Fibroblast of skin of scalp (primary cell): ENCODE measurements at regions not wholly inside any gene's neighbourhood (a gene's known extent, or its start where the extent isn't known, plus 50 kb on each side); places are given as distances from the start of the nearest gene placed in this dataset.
"Not testable (repeated sequence)": the region's sequence is repeated elsewhere in the genome, so short reads cannot be mapped to it uniquely, and the experiment has no call there.

Experiments used
- DNase-seq: peaks from one replicate; pipeline ENCODE4 v3.0.0-alpha.2; 2013

DNA sequence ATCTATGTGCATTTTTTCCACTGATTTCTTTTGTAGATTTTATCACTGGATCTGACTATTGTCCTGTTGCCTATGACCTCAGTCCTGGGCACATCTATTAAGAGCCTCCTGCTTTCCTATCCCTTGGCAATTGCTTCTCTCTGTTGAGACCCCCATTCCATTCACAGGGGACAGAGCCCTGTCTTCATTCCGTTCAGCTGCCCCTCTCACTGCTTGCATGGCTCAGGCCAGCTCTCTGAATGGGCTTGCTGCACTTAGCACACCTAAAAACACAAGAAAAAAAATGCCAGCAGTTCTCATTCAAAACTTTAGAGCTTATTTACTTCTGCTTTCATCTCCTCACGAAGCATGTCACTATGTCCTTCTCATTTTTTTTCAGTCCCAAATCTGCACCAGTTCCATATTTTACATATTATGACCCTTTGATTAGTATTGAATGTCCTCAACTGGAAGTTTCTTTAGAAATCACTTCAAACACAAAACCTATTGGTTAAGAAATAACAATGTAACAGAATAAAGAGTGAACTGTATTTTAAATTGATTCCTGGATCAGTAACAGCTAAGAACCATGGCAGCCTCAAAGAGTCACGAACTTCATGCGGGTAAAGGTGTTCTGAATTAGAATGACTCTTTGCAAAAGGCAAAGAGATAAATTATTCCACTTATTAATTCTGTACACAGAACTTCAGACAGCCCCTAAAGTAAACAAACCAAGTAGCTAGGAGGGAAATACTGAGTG, 616.5 kb downstream of the C6orf118 start:
- no peak for DNase-seq

DNA sequence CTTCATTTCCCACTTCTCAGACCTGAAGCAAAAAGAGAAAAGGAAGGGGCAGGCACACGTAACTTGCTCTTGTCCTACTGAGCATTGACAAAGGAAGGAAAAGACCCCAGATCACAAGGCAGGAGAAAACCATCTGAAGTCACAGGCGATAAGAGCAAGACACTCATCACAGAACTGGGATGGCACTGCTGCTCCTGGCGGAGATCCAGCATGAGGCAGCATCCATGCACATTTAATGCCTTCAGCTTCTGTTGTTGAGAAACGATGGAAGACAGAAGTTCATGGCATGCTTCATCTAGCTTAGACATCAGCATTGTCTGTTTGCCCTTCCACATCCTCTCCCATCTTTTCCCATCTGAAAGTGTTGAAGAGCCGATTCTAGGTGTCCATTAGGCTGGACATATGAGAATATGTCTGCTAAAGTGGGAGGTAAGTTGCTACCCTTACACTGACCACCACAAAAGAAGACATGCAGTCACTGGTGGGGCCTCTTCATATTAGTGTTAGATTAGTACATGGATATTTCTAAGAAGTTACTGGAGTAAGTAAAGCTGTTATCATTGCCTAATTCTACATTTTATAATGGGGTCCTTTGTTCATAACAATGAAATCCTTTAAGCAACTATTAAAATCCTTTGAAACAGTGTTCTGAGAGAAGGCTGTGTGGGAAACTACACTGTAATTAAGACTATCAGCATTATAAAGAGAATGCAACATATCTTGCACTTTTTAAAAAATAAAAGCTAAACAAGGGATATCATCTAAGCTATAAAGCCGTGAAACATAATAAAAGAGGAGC, 618.5 kb downstream of the C6orf118 start:
- DNase-seq = no peak

DNA sequence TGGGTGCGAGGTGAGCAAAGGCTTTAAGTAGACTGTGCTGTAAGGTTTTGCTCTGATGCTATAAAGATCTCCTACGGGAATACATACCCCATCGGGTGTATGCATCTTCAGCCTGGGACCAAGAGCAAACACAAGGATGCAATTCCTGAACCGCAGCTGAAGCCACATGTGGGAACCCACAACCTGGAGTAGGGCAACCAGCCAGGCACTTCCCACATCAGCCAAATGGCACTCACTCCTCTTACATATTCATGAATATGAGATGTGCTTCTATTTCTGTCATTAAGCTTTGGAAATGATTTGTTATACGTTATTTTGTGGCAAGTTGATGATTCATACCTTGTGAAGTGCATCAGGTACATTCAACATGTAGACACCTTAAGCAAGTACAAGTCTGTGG, 619.2 kb downstream of the C6orf118 start:
- DNase-seq = no peak

DNA sequence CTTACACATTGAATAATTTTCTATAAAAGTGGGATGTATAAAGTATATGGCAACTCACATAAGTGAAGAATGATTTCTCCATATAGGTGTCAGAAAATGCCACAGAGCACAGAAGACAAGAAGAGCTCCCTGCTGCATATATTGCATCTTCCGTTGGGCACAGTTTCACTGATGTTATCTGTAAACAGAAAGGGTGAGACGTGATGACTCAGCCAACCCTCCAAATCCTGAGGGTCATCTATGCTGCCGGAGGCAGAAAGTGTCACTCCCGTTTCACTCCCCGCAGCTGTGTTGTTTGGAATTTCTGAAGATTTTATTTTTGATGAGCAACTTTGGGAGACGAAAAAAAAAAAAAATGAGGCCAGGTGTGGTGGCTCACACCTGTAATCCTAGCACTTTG, 644.1 kb downstream of the C6orf118 start:
- no peak for DNase-seq

DNA sequence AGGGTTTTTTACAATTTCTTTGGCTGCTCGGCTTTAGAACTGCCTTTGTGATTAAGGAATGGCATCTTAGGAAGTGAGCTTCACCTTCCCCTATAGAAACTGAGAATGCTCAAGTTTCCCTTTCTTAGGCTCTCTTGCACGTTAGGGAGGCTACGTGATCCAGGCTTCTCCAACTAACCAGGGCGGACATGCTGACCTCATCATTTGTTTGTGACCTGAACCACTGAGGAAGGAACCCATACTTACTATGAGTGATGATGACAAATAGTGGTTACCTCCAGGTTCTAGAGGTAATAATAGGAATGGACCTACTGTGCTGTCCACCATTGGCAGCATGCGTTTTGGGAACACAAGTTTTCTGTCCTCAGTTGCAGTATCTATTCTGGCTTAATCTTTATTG, 645.8 kb downstream of the C6orf118 start:
- no peak for DNase-seq

DNA sequence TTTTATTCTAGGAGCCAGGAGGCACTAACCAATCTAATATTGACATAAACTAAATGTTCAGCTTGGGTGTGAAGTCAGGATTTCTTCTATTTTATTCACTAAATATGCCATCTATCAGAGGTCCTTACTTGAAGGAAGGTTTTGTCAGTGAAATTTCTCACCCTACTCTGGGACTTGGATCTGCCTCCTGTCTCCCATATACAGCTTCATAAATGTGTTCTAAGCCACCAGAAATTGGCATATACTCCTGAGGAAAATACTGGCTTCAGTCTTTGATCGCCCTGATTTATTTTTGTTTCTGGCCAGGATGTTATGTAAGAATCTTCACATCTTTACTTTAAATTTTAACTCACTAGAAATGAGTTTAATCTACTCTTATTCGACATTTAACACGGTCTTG, 647.7 kb downstream of the C6orf118 start:
- DNase-seq = no peak

DNA sequence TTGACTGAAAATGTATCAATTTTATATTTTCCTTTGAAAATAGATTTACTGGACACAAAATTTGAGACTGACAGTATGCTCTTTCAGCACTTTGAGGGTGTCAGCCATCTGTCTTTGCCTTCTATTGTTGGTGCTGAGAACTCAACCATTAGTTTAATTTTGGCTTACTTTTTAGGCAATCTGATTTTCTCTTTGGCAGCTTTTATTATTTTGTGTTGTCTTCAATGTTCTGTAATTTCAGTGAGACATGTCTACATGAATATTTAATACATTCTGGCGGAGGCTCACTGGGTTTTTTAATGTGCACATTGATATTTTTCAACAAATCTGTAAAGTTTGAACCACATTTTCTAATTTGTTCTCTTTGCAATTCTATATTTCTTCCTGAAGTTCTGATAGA, 648.6 kb downstream of the C6orf118 start:
- DNase-seq = no peak

DNA sequence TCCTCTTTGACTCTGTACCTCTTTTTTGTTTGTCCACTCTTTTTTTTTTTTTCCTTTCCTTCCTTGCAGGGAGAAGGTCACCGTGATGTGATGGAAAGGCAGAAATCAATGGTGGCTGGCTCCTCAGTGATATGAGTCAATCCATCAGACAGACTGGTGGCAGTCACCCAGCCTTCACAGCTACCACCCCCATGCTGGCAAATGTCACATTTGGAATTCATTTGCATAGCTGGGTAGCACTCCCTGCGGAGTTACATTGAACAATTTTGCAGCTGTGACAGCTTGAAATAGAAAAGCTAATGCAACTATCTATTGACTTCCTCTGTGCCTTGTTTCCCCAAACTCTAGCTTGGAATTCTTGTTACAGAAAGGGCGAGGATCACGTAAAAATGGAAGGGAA, 668.4 kb downstream of the C6orf118 start:
- DNase-seq = no peak

DNA sequence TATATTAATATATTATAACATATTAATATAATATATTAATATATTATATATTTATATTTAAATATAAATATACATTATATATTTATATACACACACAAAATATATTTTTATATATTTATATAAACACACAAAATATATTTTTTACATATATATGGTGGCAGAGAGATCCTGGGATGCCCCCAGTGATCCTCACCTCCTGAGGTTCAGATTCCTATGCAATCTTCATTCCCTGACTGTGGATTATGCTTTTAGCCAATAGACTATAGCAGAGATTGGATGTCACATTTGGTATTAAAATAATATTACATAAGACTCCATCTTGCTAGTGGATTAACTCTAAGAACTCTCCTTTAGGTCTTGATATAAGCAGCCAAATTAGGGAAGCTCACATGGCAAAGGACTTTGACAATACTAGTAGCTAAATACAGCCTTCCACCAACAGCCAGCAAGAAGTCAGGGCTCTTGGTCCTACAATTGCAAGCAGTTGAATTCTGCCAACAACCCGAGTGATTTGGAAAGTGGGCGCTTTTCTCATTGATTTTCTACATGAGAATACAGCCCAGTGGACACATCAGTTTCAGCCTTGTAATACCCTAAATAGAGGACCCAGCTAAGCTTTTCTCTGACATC, 681.0 kb downstream of the C6orf118 start:
- no peak for DNase-seq

DNA sequence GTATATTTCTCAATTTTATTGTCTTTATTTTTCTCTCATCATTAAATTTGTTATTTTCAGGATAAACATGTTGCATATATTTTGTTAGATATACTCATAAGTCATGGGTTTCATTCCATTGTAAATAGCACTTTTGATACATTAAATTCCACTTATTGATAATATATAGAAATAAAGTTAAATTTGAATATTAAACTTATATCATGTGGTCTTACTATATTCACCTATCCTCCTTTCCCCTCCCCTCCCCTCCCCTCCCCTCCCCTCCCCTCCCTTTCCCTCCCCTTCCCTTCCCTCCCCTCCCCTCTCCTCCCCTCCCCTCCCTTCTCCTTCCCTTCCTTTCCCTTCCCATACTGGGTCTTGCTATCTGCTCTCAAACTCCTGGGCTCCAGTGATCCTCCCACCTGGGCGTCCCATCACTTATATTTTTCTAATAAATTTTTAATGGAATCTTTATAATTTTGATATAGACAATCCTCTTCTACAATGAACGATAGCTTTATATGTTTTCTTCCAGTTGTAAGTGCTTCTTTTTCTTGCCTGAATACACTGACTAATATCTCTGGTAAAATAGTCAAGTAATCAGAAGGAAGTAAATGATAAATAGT, 692.4 kb downstream of the C6orf118 start:
- no peak for DNase-seq

DNA sequence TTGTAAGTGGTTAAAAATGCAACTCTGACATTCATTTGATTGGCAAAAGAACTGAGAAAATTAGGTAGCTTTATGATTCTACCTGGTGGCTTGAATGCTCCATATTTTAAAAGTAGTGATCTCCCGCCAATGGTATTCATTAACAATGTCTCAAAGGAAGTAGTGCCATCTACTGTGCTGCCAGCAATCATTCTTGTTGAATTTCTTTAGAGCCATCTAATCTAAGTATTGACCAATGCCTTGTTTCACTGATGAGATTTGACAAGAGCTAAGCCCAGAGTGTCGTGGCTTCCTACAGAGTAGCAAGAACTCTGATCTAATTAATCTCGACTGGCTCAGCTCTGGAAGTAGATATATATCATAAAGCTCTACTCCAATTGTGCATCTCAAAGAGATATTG, 696.7 kb downstream of the C6orf118 start:
- DNase-seq = no peak

DNA sequence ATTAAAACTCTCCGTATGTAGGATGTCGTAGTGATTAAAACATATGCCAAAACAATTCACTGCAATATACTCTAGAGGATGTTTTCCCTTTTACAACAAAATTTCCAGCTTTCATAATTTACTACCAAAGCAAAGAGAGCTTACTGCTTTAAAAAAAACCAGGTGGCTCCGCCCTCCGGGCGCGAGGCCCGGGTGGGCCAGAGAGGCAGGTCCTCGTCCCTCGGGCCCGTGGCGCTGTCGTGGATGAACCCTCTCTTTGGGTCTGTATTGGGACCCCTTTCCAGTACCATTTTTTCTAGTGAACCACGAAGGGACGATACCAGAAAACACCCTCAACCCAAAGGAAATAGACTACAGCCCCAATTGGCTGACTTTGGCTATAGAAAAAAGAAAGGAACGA, 698.5 kb downstream of the C6orf118 start:
- DNase-seq = not testable (repeated sequence)

DNA sequence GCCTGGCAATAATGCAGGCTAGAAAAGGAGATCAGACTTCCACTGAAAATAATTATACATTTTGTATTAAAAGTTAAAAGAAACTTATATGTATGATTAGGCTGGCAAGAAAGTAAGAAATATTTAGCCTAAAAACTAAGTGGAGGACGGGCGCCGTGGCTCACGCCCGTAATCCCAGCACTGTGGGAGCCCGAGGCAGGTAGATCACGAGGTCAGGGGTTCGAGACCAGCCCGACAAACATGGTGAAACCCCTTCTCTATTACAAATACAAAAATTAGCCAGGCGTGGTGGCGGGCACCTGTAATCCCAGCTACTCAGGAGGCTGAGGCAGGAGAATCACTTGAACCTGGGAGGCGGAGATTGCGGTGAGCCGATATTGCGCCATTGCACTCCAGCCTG, 707.0 kb downstream of the C6orf118 start:
- not testable (repeated sequence) for DNase-seq

DNA sequence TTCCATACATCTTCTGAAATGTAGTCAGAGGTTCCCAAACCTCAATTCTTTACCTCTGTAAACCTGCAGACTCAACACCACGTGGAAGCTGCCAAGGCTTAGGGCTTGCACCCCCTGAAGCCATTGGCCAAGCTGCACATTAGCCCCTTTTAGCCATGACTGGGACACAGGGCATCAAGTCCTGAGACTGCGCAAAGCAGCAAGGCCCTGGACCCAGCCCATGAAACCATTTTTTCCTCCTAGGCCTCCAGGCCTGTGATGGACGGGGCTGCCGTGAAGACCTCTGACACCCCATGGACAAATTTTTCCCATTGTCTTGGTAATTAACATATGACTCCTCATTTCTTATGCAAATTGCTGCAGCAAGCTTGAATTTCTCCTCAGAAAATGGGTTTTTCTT, 727.8 kb downstream of the C6orf118 start:
- no peak for DNase-seq

DNA sequence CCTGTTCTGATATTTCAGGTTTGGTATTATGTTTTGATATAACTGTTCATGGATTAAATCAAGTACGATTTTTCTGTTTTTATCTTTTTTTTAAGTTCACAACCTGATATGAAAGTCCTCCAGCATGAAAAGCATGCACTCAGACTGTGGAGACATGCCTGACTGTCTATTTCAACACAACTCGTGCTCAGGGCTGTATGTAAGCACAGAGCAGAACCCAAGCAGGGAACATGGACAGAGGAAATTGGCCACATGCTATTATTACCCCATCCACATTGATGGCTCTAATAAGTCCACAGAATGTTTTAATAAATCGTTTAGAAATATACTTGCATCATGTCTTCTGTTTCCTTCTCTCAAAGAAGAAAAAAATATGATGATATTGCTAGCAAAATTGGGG, 730.4 kb downstream of the C6orf118 start:
- no peak for DNase-seq

DNA sequence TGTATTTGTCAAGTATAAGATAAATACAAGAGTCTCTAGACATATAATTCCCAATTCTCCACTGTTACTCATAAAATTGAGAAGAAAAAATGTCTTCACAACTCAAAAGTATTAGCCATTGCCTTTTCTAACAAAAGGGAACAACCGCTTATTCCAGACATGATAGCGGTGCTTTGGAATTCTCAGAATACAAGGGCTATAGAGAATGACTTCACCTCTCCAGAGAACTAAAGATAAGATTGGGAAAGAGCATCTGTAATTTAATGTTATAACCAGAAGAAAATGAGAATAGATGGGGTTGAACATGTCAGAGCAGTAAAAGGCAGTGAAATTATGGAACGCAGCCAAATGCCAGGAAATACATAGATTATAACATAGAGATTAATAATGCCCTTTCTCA, 730.8 kb downstream of the C6orf118 start:
- DNase-seq = no peak

DNA sequence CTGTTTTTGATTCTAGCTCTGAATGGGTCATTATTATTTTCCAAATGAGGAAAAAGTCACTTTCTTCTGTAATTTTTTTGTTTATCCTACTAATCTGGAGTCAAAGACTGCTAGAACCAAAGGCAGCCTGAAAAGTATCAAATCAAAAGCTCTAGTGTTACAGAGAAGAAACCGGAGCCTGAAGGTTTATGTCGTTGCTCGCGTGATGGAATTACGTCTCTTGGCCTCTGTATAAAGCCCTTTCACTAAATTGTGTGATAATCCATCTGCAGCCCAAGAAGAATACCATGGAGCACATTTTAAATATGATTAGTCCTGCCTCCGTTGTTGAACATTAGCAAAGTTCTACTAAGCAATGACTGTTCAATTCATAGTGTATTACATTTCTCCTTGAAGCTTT, 738.6 kb downstream of the C6orf118 start:
- DNase-seq = no peak

DNA sequence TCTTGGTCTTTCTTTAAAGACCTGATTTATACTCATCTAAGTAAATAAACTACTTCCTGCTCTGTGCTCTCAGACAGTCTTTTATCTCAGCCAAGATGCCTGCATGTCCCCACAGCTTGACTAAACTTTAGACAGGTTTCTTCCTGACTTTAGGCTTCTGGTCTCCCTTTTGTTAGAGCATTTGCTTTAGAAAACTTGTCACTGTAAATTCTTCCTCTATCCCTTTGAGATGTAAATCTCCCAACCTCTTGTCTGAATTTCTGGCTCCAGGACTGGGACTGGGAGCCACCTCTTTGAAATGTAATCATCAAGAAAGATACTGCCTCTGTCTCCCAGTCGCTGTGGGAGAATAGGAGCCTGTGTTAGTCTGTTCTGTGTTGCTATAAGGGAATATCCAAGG, 739.9 kb downstream of the C6orf118 start:
- DNase-seq = no peak

DNA sequence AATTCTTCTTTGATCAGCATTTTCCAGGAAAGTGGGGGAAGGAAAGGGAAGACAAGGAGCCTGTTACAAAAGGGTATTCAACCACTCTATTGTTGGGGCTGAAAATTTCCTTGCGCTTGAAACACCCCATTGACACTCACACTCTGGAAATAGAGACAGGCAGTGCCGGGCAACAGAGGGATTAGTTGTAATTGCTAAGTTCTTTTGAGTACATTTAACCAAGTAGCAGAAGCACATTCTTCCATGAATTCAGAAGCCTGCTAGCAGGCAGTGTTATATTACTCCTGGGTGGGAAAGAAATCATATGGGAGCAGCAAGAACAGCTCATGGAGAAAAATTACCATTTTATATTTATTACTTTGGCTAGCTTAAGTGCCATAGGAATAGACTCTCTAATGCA, 745.5 kb downstream of the C6orf118 start:
- no peak for DNase-seq

DNA sequence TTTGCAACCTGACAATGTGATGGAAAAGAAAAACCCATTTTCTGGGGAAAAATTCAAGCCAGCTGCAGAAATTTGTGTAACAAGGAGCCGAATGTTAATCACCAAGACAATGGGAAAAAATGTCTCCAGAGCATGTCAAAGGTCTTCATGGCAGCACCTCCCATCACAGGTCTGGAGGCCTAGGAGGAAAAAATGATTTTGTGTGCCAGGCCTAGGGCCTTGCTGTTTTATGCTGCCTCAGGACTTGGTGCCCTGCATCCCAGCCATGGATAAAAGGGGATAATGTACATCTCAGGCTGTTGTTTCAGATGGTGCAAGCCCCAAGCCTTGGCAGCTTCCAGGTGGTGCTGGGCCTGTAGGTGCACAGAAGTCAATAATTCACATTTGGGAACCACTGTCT, 747.7 kb downstream of the C6orf118 start:
- no peak for DNase-seq

DNA sequence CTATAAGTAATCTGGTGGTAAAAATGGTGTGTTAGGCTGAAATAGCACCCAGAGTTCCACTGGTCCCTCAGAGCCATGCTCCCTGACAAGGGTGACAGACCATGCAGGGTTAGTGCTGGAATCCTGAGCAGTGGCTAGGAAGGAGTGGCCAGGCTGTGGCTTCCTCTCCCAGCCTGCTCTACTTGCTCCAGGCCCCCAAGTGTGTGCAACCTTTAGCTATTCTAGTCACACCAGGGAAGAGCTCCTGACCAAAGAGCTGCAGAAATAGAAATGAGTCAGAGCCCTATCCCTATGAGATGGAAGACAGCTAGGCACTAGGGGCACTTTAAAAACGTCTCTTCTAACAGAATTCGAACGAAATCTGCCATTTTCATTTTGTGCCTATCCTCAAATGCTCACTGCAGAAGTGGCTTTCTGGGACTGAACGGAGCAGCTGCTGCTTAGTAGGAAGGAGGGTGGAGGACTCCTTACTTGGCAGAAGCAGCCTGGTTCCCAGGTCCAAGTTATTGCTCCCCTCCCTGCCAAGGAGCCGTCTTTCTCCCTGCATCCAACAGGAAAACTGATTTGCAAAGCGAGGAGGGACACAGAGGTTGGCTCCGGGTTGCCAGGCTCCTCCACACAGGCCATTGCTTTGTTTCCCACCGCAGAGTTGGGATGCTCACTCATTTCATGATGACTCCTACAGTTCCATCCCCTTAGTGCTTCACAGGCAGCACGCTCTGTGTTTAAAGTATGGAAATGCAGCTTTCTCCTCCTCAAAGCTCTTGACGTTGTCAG, 754.5 kb downstream of the C6orf118 start:
- no peak for DNase-seq

DNA sequence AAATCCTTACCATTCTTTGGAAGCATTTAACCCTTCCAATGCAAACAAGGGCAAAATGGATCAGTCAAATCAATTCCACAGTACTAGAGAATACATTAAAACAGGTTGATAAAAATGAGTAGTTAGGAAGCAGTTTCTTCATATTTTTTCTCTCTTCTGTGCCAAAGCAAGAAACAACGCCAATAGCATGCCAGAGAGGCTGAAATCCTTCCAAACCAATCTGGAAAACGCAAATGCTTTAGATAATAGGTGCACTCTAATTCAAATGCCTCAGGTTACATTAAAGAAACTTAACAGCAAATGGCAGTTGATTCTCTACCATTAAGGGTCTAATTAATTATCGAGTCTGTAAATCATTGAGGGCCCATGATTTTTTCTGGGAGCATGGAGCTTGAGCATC, 755.2 kb downstream of the C6orf118 start:
- DNase-seq = no peak

DNA sequence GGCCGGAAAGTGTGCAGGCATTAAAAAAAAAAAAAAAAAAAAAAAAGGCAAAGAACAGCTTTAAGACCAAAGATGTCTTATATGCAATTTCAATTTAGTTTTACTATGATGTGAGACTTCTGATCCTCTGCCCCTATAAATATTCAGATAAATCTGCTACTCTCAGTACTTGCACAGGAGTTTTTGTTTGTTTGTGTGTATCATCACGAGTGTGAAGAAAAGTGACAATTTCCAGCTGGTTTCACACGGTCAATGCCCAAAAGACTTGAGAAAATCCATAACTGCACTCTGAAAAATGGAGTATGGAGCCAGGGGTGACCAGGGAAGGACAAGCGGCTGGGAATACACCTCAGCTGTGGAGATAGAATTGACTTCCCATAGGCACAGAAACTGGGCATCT, 757.7 kb downstream of the C6orf118 start:
- no peak for DNase-seq
